Activated CD4-positive, alpha-beta T cell treated with anti-CD3 and anti-CD28 coated beads for 24 hours (primary cell): ENCODE measurements at regions not wholly inside any gene's neighbourhood (a gene's known extent, or its start where the extent isn't known, plus 50 kb on each side); places are given as distances from the start of the nearest gene placed in this dataset.

Experiments used
- DNase-seq, 2 donors: peaks; one replicate each; pipeline ENCODE4 v3.0.0-alpha.2; 2020; ENCODE audit warnings: low read depth in 2 of 2

GRCh38 chr5:74576941-74577456 is 63.5 kb downstream of the ENC1 start:
- no peak for DNase-seq

GRCh38 chr5:74575741-74576538 is 64.6 kb downstream of the ENC1 start:
- DNase-seq, result no peak

GRCh38 chr5:74570250-74570649 is 70.3 kb downstream of the ENC1 start:
- DNase-seq, result no peak

- no peak for DNase-seq
These were observed 73.0 kb downstream of the ENC1 start for GRCh38 chr5:74567411-74567995.

GRCh38 chr5:74562122-74562521 is 78.4 kb downstream of the ENC1 start:
- no peak for DNase-seq

- DNase-seq, result no peak
These were observed 80.3 kb downstream of the ENC1 start for GRCh38 chr5:74560245-74560644.

GRCh38 chr5:74556631-74557595 is 83.6 kb downstream of the ENC1 start:
- DNase-seq, result no peak

- DNase-seq, result no peak
These were observed 84.5 kb downstream of the ENC1 start for GRCh38 chr5:74556006-74556405.

GRCh38 chr5:74552101-74552500 is 88.4 kb downstream of the ENC1 start:
- DNase-seq, result no peak

GRCh38 chr5:74550927-74551326 is 89.6 kb downstream of the ENC1 start:
- no peak for DNase-seq

- DNase-seq, result no peak
These were observed 91.1 kb downstream of the ENC1 start for GRCh38 chr5:74549384-74549783.

GRCh38 chr5:74546796-74547195 is 93.7 kb downstream of the ENC1 start:
- no peak for DNase-seq

- DNase-seq, result no peak
These were observed 95.7 kb downstream of the ENC1 start for GRCh38 chr5:74544811-74545210.

- no peak for DNase-seq
These were observed 97.1 kb downstream of the ENC1 start for GRCh38 chr5:74543162-74543995.

- no peak for DNase-seq
These were observed 98.0 kb downstream of the ENC1 start for GRCh38 chr5:74542482-74542881.

- no peak for DNase-seq
These were observed 99.1 kb downstream of the ENC1 start for GRCh38 chr5:74541381-74541781.

GRCh38 chr5:74540622-74541021 is 99.9 kb downstream of the ENC1 start:
- no peak for DNase-seq

- DNase-seq, result no peak
These were observed 100.5 kb downstream of the ENC1 start for GRCh38 chr5:74539986-74540385.

GRCh38 chr5:74538206-74538661 is 102.3 kb downstream of the ENC1 start:
- DNase-seq, result no peak

- no peak for DNase-seq
These were observed 103.9 kb downstream of the ENC1 start for GRCh38 chr5:74536658-74537057.

GRCh38 chr5:74535926-74536325 is 104.6 kb downstream of the ENC1 start:
- DNase-seq, result no peak
